ENCODE measurements at regions not wholly inside any gene's neighbourhood (a gene's known extent, or its start where the extent isn't known, plus 50 kb on each side); places are given as distances from the start of the nearest gene placed in this dataset.

DNA sequence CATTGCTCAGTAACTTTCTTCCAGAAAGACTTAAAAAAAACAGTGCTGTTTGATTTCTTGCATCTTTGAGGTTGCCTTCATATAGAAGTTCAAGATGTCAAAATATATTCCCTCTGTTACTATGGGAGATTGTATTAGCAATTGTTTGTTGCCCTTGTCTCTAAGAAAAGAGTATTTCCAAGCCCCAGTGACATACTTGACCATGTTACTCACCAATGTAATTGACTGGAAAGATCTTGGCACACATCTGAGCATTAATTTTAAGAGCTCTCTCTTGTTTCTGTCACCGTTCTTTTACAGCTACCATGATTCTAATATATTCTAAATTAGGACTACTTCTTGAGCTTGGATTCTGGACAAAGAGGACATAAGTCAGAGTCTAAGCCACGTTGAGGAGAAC is 902.7 kb upstream of the EPHA5 start:
- no peak overlapping the region for H3K27ac ChIP-seq
- ATAC-seq, result no peak
- no peaks in the 10 kb centered on the region for H3K4me1 ChIP-seq
- TF ChIP-seq, protein P1, sequence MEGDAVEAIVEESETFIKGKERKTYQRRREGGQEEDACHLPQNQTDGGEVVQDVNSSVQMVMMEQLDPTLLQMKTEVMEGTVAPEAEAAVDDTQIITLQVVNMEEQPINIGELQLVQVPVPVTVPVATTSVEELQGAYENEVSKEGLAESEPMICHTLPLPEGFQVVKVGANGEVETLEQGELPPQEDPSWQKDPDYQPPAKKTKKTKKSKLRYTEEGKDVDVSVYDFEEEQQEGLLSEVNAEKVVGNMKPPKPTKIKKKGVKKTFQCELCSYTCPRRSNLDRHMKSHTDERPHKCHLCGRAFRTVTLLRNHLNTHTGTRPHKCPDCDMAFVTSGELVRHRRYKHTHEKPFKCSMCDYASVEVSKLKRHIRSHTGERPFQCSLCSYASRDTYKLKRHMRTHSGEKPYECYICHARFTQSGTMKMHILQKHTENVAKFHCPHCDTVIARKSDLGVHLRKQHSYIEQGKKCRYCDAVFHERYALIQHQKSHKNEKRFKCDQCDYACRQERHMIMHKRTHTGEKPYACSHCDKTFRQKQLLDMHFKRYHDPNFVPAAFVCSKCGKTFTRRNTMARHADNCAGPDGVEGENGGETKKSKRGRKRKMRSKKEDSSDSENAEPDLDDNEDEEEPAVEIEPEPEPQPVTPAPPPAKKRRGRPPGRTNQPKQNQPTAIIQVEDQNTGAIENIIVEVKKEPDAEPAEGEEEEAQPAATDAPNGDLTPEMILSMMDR (IDR thresholded peaks at IDR 0.05), result no peak
- intact Hi-C loops (cut with DNase I), result no loop called here
- H3K27me3 ChIP-seq, result no peaks in the 10 kb centered on the region
- DNase-seq, result no peak
- WGBS, 2 donors, result 58 to 59% methylated on average over 2 of the region's 2 CpGs
- H3K36me3 ChIP-seq, result no peaks in the 10 kb centered on the region
- H3K9me3 ChIP-seq, result no peaks in the 10 kb centered on the region
- H3K4me3 ChIP-seq, result no peak overlapping the region

DNA sequence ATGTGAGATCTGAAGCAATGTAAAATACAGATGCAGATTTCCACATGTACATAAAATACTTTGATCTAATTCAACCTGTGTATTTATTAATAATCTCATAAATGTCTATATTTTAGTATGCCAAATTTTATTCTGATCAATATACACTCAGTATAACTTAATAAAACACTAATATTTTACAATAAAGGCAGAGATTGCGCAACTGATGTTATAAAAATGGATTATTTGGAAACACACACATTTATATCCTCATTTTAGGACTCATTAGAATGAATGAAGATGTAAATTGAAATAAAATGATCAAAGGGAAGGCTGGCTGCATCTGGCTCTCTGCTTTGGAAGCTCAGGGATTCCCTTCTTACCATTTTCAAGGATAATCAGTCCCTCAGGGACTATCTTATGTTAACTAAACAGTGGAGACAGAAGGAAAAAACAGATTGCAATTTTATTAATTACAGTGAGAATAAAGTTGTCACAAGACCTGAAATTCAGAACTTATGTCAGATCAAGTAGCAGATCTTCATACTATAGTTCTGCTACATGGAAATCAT is 900.9 kb upstream of the EPHA5 start:
- TF ChIP-seq, protein P1 (IDR thresholded peaks at IDR 0.05), result no peak
- Histone ChIP-seq H3K27me3 (no peaks in the 10 kb centered on the region), H3K36me3 (no peaks in the 10 kb centered on the region), H3K4me3 (no peak overlapping the region), H3K27ac (no peak overlapping the region), H3K4me1 (no peaks in the 10 kb centered on the region), H3K9me3 (no peaks in the 10 kb centered on the region)
- no peak for ATAC-seq
- intact Hi-C loops (cut with DNase I), result no loop called here
- DNase-seq, result no peak
- WGBS, 2 donors, result 83 to 94% methylated on average over 1 of the region's 1 CpG

DNA sequence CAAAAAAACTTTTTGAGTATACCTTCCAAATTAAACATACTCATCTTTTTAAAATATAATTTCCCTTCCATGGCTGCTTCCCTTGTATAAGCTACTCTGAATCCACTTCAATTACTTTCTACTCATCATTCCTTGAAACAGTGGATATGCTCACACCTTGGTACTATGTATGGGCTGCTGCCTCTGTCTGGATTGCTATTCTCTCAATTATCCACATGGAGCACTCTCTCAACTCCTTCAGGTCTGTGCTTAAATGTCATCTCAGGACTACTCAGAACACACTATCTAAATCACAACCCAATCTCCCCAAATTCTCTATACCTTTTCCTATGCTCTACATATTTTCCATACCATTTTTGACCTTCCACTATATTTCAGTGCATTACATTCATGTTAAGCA is 898.9 kb upstream of the EPHA5 start:
- Histone ChIP-seq H3K9me3 (no peaks in the 10 kb centered on the region), H3K4me3 (no peak overlapping the region), H3K27ac (no peak overlapping the region), H3K27me3 (no peaks in the 10 kb centered on the region), H3K36me3 (no peaks in the 10 kb centered on the region), H3K4me1 (no peaks in the 10 kb centered on the region)
- TF ChIP-seq, protein P1 (IDR thresholded peaks at IDR 0.05), result no peak
- intact Hi-C loops (cut with DNase I), result no loop called here
- DNase-seq (no peak), ATAC-seq (no peak)

DNA sequence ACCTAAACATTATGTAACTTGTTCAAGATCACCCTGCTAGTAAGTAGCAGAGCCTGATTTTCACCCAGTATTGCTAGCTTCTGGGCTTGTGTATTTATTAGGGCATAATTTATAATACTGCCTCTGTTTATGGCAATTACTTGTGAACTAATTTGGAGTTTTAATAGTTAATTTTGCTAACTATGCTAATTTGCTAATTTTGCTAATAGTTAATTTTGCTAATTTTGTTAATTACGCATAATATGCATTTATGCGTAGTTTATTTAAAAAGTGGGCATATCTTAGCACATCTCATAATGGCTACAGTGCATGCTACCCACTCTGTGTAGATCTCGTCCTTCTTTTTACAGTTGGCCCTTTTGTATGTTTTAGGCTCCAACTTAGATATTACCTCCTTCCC is 898.1 kb upstream of the EPHA5 start:
- Histone ChIP-seq H3K36me3 (no peaks in the 10 kb centered on the region), H3K9me3 (no peaks in the 10 kb centered on the region), H3K4me3 (no peak overlapping the region), H3K4me1 (no peaks in the 10 kb centered on the region), H3K27me3 (no peaks in the 10 kb centered on the region), H3K27ac (no peak overlapping the region)
- intact Hi-C loops (cut with DNase I), result no loop called here
- 76 to 78% methylated on average over 3 of the region's 3 CpGs for WGBS, 2 donors
- ATAC-seq, result no peak
- no peak for DNase-seq
- TF ChIP-seq, protein P1 (IDR thresholded peaks at IDR 0.05), result no peak

Data from heart right ventricle (tissue), 16 donors.